Loucy (cell line): ENCODE measurements at regions not wholly inside any gene's neighbourhood (a gene's known extent, or its start where the extent isn't known, plus 50 kb on each side); places are given as distances from the start of the nearest gene placed in this dataset.

Source experiments
- H2AFZ ChIP-seq: fragments of 200-600 bp; sonication (generic); 2 replicates; pipeline ENCODE4 v1.6.0; 2016; ENCODE audit warnings: antibody characterized with exemption, mild to moderate bottlenecking, low read length, moderate library complexity
- H3F3A ChIP-seq: fragments of 200-600 bp; 2 replicates; pipeline ENCODE4 v1.6.0; 2016; ENCODE audit warnings: antibody characterized with exemption, low read depth, mild to moderate bottlenecking
- H3K27me3 ChIP-seq: fragments of 200-600 bp; sonication (generic); 2 replicates; pipeline ENCODE4 v1.6.1; 2014; ENCODE audit warnings: low read length, mild to moderate bottlenecking; ENCODE audit not compliant: insufficient read depth, poor library complexity, severe bottlenecking
- H3K36me3 ChIP-seq: fragments of 200-600 bp; sonication (generic); 2 replicates; pipeline ENCODE4 v1.6.1; 2016; ENCODE audit warnings: low read length; ENCODE audit not compliant: insufficient read depth
- H3K4me1 ChIP-seq: fragments of 200-600 bp; sonication (generic); 2 replicates; pipeline ENCODE4 v1.5.1; 2014; ENCODE audit warnings: low read length, mild to moderate bottlenecking; ENCODE audit not compliant: insufficient read depth, poor library complexity, severe bottlenecking
- H3K4me2 ChIP-seq: fragments of 200-600 bp; sonication (generic); 2 replicates; pipeline ENCODE4 v1.6.0; 2014; ENCODE audit warnings: antibody characterized with exemption, low read length, low read depth, mild to moderate bottlenecking; ENCODE audit not compliant: poor library complexity, severe bottlenecking
- H3K4me3 ChIP-seq: fragments of 200-600 bp; sonication (generic); 2 replicates; pipeline ENCODE4 v1.5.1; 2014; ENCODE audit warnings: low read length, mild to moderate bottlenecking, mixed read lengths; ENCODE audit not compliant: poor library complexity, severe bottlenecking
- H3K79me2 ChIP-seq: fragments of 200-600 bp; sonication (generic); 2 replicates; pipeline ENCODE4 v1.6.1; 2014; ENCODE audit warnings: low read length; ENCODE audit not compliant: insufficient read depth
- H3K9ac ChIP-seq: fragments of 200-600 bp; sonication (generic); 2 replicates; pipeline ENCODE4 v1.6.0; 2014; ENCODE audit warnings: mild to moderate bottlenecking, low read depth, low read length, moderate library complexity; ENCODE audit not compliant: poor library complexity, severe bottlenecking
- H3K9me2 ChIP-seq: fragments of 200-600 bp; sonication (generic); replicated peaks from 2 replicates; pipeline ENCODE4 v1.6.1; 2016; ENCODE audit warnings: low read depth, low read length, mixed read lengths
- H3K9me3 ChIP-seq: fragments of 200-600 bp; sonication (generic); 2 replicates; pipeline ENCODE4 v1.6.1; 2014; ENCODE audit warnings: mild to moderate bottlenecking, antibody characterized with exemption, low read length, low read depth; ENCODE audit not compliant: insufficient read depth
- H4K20me1 ChIP-seq: fragments of 200-600 bp; sonication (generic); 2 replicates; pipeline ENCODE4 v1.6.0; 2014; ENCODE audit warnings: antibody characterized with exemption, low read length, mild to moderate bottlenecking; ENCODE audit not compliant: insufficient read depth, poor library complexity, severe bottlenecking
- CTCF ChIP-seq: fragments of 200-600 bp; sonication (generic); conservative IDR thresholded peaks from 2 replicates; pipeline ENCODE4 v1.5.1; 2014; ENCODE audit warnings: mild to moderate bottlenecking, antibody characterized with exemption, low read length
- EZH2phosphoT487 ChIP-seq: fragments of 200-600 bp; IDR thresholded peaks from 2 replicates; pipeline ENCODE4 v1.6.1; 2018; ENCODE audit warnings: antibody characterized with exemption, mild to moderate bottlenecking, moderate library complexity, borderline replicate concordance

GRCh38 chr17:11140043-11140442 lies 101.0 kb upstream of the SHISA6 start:
- H3K9me2 ChIP-seq = no peaks in the 10 kb centered on the region
- no peaks in the 10 kb centered on the region for H3K36me3 ChIP-seq
- no peaks in the 10 kb centered on the region for H3F3A ChIP-seq
- no peak overlapping the region for H3K9ac ChIP-seq
- no peaks in the 10 kb centered on the region for H3K4me1 ChIP-seq
- H3K4me3 ChIP-seq = no peak overlapping the region
- TF ChIP-seq CTCF = no peak
- no peak for TF ChIP-seq EZH2phosphoT487
- H3K79me2 ChIP-seq = no peaks in the 10 kb centered on the region
- no peak overlapping the region for H3K4me2 ChIP-seq
- no peak overlapping the region for H2AFZ ChIP-seq
- H3K9me3 ChIP-seq = no peaks in the 10 kb centered on the region
- no peaks in the 10 kb centered on the region for H3K27me3 ChIP-seq
- H4K20me1 ChIP-seq = no peaks in the 10 kb centered on the region

- H3K4me1 ChIP-seq = no peaks in the 10 kb centered on the region
- TF ChIP-seq EZH2phosphoT487 (no peak), CTCF (no peak)
- no peak overlapping the region for H3K9ac ChIP-seq
- H3K27me3 ChIP-seq = no peaks in the 10 kb centered on the region
- H3F3A ChIP-seq = no peaks in the 10 kb centered on the region
- peak overlapping the region; percentile 66 for H3K4me3 ChIP-seq
- peak overlapping the region; percentile 61 for H2AFZ ChIP-seq
- H3K4me2 ChIP-seq = peak overlapping the region; percentile 46
- H3K9me3 ChIP-seq = no peaks in the 10 kb centered on the region
- H3K36me3 ChIP-seq = no peaks in the 10 kb centered on the region
- H4K20me1 ChIP-seq = no peaks in the 10 kb centered on the region
- no peaks in the 10 kb centered on the region for H3K79me2 ChIP-seq
- H3K9me2 ChIP-seq = no peaks in the 10 kb centered on the region
Observed at GRCh38 chr17:11138023-11138422, 103.0 kb upstream of the SHISA6 start.

GRCh38 chr17:11135819-11136218 lies 105.2 kb upstream of the SHISA6 start:
- Histone ChIP-seq H3K9me2 (no peaks in the 10 kb centered on the region), H3K36me3 (no peaks in the 10 kb centered on the region), H3K79me2 (no peaks in the 10 kb centered on the region), H4K20me1 (no peaks in the 10 kb centered on the region), H3K9ac (no peak overlapping the region), H3F3A (no peaks in the 10 kb centered on the region), H3K4me2 (no peak overlapping the region), H3K4me1 (no peaks in the 10 kb centered on the region), H3K4me3 (no peak overlapping the region), H3K9me3 (no peaks in the 10 kb centered on the region), H2AFZ (no peak overlapping the region), H3K27me3 (no peaks in the 10 kb centered on the region)
- TF ChIP-seq CTCF (no peak), EZH2phosphoT487 (no peak)
